GM03348 (cell line): ENCODE measurements at regions not wholly inside any gene's neighbourhood (a gene's known extent, or its start where the extent isn't known, plus 50 kb on each side); places are given as distances from the start of the nearest gene placed in this dataset.
"Not testable (repeated sequence)": the region's sequence is repeated elsewhere in the genome, so short reads cannot be mapped to it uniquely, and the experiment has no call there.

Source experiments
- DNase-seq: peaks from one replicate; pipeline ENCODE4 v3.0.0; 2012; ENCODE audit warnings: low spot score

DNA sequence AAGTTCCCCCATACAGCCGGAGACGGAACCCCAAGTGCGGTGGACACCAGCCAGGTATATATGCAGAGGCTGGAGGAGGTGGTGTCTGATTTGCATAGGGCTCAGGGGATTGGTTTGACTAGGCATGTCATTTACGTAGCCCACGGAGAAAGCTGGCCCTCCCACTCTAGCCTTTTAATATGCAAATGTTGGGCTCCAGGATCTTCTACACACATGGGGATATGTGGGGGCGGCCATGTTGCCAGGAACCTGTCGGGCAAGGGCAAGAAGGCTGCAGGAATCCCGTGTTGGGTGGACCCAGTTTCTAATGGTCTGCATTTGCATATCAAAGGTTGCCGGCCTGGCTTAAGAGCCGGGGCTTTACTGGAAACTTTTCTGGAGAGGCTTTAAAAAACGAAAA, 57.4 kb downstream of the FTHL17 start:
- not testable (repeated sequence) for DNase-seq

GRCh38 chrX:31012509-31013025, 59.3 kb downstream of the FTHL17 start:
- no peak for DNase-seq

DNA sequence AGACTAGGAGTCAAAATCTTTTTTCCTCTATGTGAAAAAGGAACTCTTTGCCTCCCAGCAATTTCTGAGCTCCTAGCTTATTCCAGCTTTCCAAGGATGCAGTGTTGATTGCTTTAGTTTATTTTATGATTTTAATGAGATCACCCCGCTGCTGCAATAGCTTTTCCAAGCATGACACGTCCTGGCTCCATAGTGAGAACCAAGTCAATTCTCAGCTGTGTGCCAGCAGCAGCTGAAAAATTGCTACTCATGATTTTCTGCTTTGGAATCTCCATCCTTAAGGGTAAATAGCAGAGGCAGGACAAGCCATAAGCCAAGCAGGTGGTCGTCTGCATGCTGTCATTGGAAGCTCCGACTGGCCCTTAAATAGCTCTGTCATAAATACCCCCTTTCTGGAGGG, 64.5 kb downstream of the FTHL17 start:
- no peak for DNase-seq

GRCh38 chrX:31006027-31006426, 65.8 kb downstream of the FTHL17 start:
- no peak for DNase-seq

GRCh38 chrX:30997411-30997810, 74.4 kb downstream of the FTHL17 start:
- DNase-seq = no peak

GRCh38 chrX:30995705-30996104, 76.1 kb downstream of the FTHL17 start:
- no peak for DNase-seq

DNA sequence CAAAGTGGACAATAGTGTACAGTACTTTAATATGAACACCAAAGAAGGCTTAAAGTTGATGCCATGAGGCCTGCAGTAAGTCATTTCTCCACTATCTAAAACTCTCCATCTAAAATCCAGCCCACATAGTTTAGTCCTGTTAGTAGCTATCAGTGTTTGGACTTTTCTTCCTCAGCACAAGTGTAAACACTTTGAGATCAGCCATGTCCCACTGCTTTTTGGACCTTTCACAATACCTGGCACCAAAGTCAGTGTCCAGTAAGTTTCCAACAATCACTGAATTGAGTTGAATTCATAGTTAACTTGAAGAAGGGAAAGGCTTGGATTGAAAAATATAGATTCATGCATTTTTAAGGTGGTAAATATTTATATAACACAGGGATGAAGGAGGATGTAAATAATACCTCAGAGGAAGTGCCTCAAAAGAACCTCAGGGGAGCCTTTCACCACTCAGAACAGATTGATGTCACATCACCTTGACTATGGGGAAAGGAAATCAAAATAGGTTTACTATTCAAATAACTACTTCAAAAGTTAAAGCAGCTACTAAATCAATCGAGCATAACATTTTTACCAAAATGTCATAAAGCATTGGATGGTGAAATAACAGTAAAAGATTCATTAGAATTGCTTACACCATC, 76.7 kb downstream of the FTHL17 start:
- DNase-seq = no peak

GRCh38 chrX:30994018-30994417, 77.8 kb downstream of the FTHL17 start:
- not testable (repeated sequence) for DNase-seq

GRCh38 chrX:30992381-30992904, 79.4 kb downstream of the FTHL17 start:
- DNase-seq = no peak

GRCh38 chrX:30990361-30990760, 81.5 kb downstream of the FTHL17 start:
- no peak for DNase-seq

DNA sequence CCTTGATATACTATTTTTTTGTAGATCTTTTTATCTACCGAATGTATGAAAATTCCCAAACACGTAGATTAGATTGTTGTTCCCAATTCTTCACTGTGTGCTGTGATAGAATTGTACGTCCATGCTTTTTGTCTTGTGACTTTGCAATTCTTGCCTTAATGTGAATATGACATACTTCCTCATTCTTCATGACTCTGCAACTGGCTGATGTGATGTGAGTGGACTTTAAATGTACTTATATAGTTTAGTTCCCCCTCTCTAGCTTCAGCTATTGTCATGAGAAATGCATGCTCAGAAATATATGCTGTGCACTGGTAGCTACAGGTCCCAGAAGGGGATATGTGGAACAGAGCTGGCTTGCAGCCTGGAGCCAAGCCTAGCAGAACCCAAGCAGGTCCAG, 89.4 kb downstream of the FTHL17 start:
- no peak for DNase-seq

GRCh38 chrX:30981968-30982367, 89.9 kb downstream of the FTHL17 start:
- no peak for DNase-seq

- no peak for DNase-seq
These were observed 90.2 kb upstream of the TAB3 start for GRCh38 chrX:30979271-30979670.

DNA sequence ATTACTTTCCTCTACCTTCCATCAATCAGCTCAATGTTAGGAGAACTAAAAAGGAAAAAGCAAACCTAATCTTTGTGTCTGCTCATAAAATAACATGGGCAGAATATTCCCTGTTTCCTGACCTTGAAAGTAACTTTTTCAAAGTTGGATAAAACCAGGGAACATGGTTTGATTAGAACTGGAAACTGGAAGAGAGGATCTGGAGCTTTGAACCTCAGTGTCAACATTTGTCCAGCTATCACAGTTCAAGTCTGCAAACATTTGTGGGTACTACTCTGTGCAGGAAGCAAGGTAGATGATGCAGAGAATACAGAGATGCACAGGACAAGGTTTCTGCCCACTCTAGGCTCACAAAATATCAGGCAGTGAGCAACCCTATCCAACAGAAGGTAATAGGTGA, 86.4 kb upstream of the TAB3 start:
- DNase-seq = no peak

DNA sequence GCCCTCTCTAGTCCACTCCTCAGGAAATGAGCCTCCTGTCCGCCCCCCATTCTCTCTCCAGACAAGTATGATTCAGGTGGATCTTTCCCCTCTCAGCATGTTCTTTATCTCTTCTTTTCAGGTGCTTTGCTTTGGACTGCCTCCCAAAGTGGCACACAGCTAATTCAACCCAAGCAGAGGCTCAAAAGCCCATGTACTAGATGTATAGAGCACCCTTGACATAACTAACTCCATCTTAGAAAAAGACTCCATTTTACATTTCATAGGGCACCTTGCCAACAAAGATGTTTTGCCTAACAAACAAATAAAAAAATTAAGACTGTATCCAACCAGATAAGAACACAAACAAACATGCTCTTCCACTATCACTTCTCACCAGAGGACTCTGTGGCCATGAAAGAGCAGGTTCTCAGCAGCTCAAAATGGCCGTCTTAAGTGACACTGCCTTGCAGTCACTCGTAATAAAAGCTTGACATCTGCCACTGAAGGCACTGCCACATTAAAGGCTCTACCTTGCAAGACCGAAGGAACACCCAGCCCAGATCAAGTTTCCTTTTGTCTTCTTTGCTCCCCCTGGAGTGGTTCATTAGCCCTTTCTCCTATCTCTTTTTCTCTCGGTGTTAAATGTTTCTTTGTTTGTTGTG, 84.9 kb upstream of the TAB3 start:
- DNase-seq = no peak

DNA sequence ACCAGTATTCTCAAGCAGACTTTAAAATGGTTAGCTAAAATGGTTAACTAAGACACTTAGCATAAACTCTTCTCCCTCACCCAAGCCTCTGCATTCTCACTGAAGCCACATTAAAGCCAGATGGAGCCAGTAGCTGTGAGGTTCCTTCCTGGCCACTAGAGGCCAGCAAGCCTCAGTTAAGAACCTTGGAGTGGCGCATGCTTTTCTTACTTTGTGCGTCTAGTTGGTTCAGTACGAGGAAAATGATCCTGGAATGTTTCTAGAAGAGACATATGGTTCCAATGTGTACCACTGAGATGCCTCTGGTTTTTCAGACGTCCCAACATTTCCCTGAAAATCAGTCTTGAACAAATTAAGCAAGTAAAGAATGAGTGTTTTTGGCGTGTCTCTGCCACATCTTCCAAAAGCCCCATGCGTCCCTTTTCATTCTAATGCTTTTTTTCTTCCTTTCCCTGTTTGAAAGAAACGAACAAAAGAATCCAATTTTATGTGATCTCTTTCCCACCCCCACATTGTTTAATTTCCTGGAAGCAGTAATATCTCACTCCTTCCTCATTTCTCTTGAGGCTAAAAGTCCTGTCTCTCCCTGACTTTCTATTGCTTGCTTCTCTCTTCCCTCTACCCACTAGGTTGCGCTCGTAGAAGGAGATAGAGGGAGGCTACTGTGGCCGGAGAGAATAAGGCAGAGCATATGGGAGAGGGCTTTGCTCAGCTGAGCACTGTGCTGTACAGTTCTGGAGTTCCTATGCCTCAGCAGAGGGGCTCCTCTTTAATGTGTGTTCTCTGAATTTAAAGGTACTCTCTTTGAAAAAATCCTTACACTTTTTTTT, 82.9 kb upstream of the TAB3 start:
- DNase-seq = peak; percentile 52

- DNase-seq = no peak
These were observed 78.5 kb upstream of the TAB3 start for GRCh38 chrX:30967516-30967915.

GRCh38 chrX:30965767-30966166, 76.7 kb upstream of the TAB3 start:
- DNase-seq = no peak

- no peak for DNase-seq
These were observed 72.5 kb upstream of the TAB3 start for GRCh38 chrX:30961387-30962174.

DNA sequence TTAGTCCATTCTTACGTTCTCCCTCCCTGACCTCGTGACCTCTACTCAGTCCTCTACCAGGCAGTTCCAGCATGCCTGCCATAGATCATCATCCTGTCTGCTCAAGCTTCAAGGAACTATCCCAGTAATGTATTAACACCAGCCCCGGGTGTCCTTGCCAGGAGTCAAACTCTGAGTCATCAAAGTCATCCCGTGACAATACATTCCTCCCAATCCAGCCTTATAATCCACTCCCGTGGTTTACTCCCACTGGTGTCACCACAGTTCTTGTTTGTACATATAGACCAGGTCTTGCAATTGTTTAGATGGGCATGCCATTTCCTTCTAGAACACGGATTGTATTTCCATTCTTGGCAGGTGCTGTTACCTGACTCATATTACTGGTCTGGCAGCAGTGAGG, 68.7 kb upstream of the TAB3 start:
- peak; percentile 50 for DNase-seq

GRCh38 chrX:30955687-30956086, 66.6 kb upstream of the TAB3 start:
- DNase-seq = no peak

GRCh38 chrX:30951003-30951402, 61.9 kb upstream of the TAB3 start:
- DNase-seq = no peak
